ENCODE measurements at regions not wholly inside any gene's neighbourhood (a gene's known extent, or its start where the extent isn't known, plus 50 kb on each side); places are given as distances from the start of the nearest gene placed in this dataset.

DNA sequence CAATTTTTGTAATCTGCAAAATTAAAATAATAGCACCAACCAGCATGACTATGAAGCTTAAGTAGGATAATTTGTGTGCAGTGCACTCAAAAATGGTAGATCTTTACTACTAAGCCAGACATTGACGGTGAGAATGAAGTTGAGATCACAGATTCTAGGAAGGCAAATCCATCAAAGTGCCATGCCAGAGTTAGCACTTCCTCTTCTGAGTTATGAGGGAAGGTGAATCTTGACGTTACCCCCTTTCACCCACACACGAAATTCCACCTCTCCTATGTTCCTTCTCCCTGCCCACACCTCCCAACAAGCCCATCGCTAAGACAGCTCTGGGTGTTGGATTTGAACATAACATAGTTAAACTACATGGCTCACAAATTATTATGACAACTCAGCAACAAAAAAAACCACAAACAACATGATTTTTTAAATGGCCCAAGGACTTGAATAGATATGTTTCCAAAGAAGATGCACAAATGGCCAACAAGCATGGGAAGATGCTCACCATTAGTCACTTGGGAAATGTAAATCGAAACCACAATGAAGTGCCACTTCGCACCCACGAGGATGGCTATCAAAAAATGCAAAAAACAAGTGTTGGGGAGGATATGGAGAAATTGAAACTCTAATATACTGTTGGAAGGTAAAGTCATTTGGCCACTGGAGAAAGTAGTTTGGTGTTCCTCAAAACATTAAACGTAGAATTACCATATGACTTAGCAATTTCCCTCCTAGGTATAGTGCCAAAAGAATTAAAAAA is 119.3 kb upstream of the RAP1B start:
- no peak overlapping the region for H3K4me3 ChIP-seq (ENCODE audit: low read depth in 2 of 2, low read length in 1 of 2)
- POLR2A ChIA-PET, result no interaction called here
- H3K4me1 ChIP-seq (ENCODE audit: control insufficient read depth in 1 of 2, insufficient read depth in 2 of 2, low read depth in 1 of 2, low read length in 1 of 2), result peaks cover 0 to 4% of the 10 kb centered on the region in 2 experiments; a peak in 1 of 4 replicates
- no peak overlapping the region for H2AFZ ChIP-seq (ENCODE audit: low read depth)
- no peak overlapping the region for H3K4me2 ChIP-seq
- H3K36me3 ChIP-seq (replicated peaks in 1 of 2; ENCODE audit: control insufficient read depth in 1 of 2, insufficient read depth in 2 of 2, low read length in 1 of 2), result no peaks in the 10 kb centered on the region
- no peak overlapping the region for H3K9ac ChIP-seq
- H3K27me3 ChIP-seq (ENCODE audit: insufficient read depth), result no peaks in the 10 kb centered on the region
- H3F3A ChIP-seq (replicated peaks; ENCODE audit: insufficient read depth), result peaks cover 3% of the 10 kb centered on the region
- TF ChIP-seq MXI1 (IDR thresholded peaks at IDR 0.05; ENCODE audit: low read depth, low read length) (no peak), PBX3 (IDR thresholded peaks at IDR 0.05) (no peak), SMC3 (IDR thresholded peaks at IDR 0.05; ENCODE audit: low read depth, low read length) (no peak)
- WGBS (ENCODE audit: low lambda C conversion rate), result 86% methylated on average over 8 of the region's 8 CpGs
- no peak overlapping the region for H3K27ac ChIP-seq (ENCODE audit: low read depth in 2 of 2, low read length in 1 of 2)
- H3K9me2 ChIP-seq, result no peaks in the 10 kb centered on the region
- DNase-seq, result no peak
- H3K79me2 ChIP-seq (ENCODE audit: insufficient read depth), result no peaks in the 10 kb centered on the region
- no peaks in the 10 kb centered on the region for H4K20me1 ChIP-seq (ENCODE audit: insufficient read depth)
- CTCF ChIA-PET, result no interaction called here
- H3K9me3 ChIP-seq, result no peaks in the 10 kb centered on the region

DNA sequence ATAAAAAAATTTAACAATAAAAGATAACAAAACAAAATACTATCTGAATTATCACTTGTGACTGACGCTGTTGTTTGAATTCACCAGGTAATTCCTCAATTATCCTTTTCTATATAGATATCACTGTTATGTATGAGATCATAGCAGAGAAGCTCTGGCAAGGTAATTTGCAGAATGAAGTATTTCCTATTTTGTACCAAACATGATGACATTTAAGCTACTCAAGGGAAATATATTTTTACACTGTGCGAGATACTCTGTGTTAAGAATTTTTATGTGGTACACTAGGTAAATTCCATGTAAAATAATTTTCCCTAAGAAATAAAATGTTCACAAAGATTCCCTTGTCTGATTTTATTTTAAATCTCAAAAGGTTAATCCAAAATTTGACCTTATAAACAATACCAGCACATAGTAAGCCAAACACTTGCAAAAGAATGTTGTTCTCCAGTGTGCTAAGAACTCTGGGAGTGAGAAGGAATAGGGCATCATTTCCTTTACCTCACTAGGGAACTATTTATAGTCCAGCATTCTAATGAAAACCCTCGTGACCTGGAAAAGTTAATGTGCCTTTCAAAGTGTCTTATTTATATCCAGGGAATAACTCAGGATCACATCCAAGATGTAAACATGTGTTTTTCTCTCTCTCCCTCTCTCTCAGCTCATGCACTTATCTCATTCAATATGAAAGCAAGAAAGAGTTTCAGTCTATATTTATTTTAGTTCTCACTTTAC is 115.2 kb upstream of the RAP1B start:
- peak overlapping the region; percentile 38; the same call in 1 of the 2 replicates for H2AFZ ChIP-seq (ENCODE audit: low read depth)
- ChIA-PET POLR2A (no interaction called here), CTCF (no interaction called here)
- no peak for DNase-seq
- H3K9me2 ChIP-seq, result no peaks in the 10 kb centered on the region
- H4K20me1 ChIP-seq (ENCODE audit: insufficient read depth), result no peaks in the 10 kb centered on the region
- no peak overlapping the region for H3K4me3 ChIP-seq (ENCODE audit: low read depth in 2 of 2, low read length in 1 of 2)
- H3K36me3 ChIP-seq (replicated peaks in 1 of 2; ENCODE audit: control insufficient read depth in 1 of 2, insufficient read depth in 2 of 2, low read length in 1 of 2), result no peaks in the 10 kb centered on the region
- H3F3A ChIP-seq (replicated peaks; ENCODE audit: insufficient read depth), result peaks cover 4% of the 10 kb centered on the region
- no peaks in the 10 kb centered on the region for H3K79me2 ChIP-seq (ENCODE audit: insufficient read depth)
- H3K9me3 ChIP-seq, result no peaks in the 10 kb centered on the region
- H3K4me1 ChIP-seq (ENCODE audit: control insufficient read depth in 1 of 2, insufficient read depth in 2 of 2, low read depth in 1 of 2, low read length in 1 of 2), result peaks cover 0 to 8% of the 10 kb centered on the region in 2 experiments; a peak in 1 of 4 replicates
- WGBS (ENCODE audit: low lambda C conversion rate), result 71% methylated on average over 3 of the region's 3 CpGs
- H3K27ac ChIP-seq (ENCODE audit: low read depth in 2 of 2, low read length in 1 of 2), result peak overlapping the region in 1 of 2 experiments; percentile 27; a peak in 3 of 4 replicates
- H3K9ac ChIP-seq, result no peak overlapping the region
- H3K4me2 ChIP-seq, result no peak overlapping the region
- H3K27me3 ChIP-seq (ENCODE audit: insufficient read depth), result no peaks in the 10 kb centered on the region
- TF ChIP-seq EP300 (IDR thresholded peaks at IDR 0.05; ENCODE audit: borderline replicate concordance in 1 of 2, low read depth in 1 of 2, low read length in 1 of 2) (no peak), REST (IDR thresholded peaks at IDR 0.05; ENCODE audit: low read depth, low read length) (no peak), PBX3 (IDR thresholded peaks at IDR 0.05) (no peak), IRF3 (IDR thresholded peaks at IDR 0.05; ENCODE audit: low read depth, low read length) (no peak), GATA2 (CRISPR knock-in tag; IDR thresholded peaks at IDR 0.05) (no peak), JUND (IDR thresholded peaks at IDR 0.05) (no peak), TCF12 (IDR thresholded peaks at IDR 0.05) (no peak), POLR2AphosphoS5 (IDR thresholded peaks at IDR 0.05; ENCODE audit: low read depth, low read length) (no peak), ZBTB33 (IDR thresholded peaks at IDR 0.05; ENCODE audit: borderline replicate concordance, low read depth) (no peak), NFIC (IDR thresholded peaks at IDR 0.05; ENCODE audit: borderline replicate concordance) (no peak), TEAD4 (IDR thresholded peaks at IDR 0.05; ENCODE audit: borderline replicate concordance, insufficient read depth) (no peak), NRF1 (IDR thresholded peaks at IDR 0.05; ENCODE audit: low read depth, low read length) (no peak), GABPA (IDR thresholded peaks at IDR 0.05; ENCODE audit: low read depth) (no peak), EZH2phosphoT487 (IDR thresholded peaks at IDR 0.05; ENCODE audit: borderline replicate concordance, low read depth) (no peak)
